ENCODE measurements at regions not wholly inside any gene's neighbourhood (a gene's known extent, or its start where the extent isn't known, plus 50 kb on each side); places are given as distances from the start of the nearest gene placed in this dataset.

GRCh38 chr3:29226706-29227105 is 54.2 kb upstream of the RBMS3 start:
- H3K27ac Mint-ChIP-seq = no peak overlapping the region
- DNase-seq (no peak), ATAC-seq (ENCODE audit: poor library complexity) (no peak)
- no peak overlapping the region for H3K4me3 Mint-ChIP-seq
- H3K27me3 Mint-ChIP-seq = no peaks in the 10 kb centered on the region
- Histone ChIP-seq H3K4me1 (ENCODE audit: insufficient read depth, low read length) (no peaks in the 10 kb centered on the region), H3K9me3 (ENCODE audit: control insufficient read depth in 1 of 2, insufficient read depth in 1 of 2, low read length in 2 of 2) (no peaks in the 10 kb centered on the region), H3K36me3 (ENCODE audit: insufficient read depth, low read length) (no peaks in the 10 kb centered on the region), H3K27ac (ENCODE audit: low read depth in 1 of 2, low read length in 2 of 2) (no peak overlapping the region), H3K4me3 (ENCODE audit: low read length) (no peak overlapping the region), H3K27me3 (ENCODE audit: control insufficient read depth in 1 of 2, insufficient read depth in 2 of 2, low read length in 2 of 2) (no peaks in the 10 kb centered on the region)
- CTCF ChIA-PET = no interaction called here
- no peaks in the 10 kb centered on the region for H3K36me3 Mint-ChIP-seq (ENCODE audit: low read depth)
- no peak for TF ChIP-seq CTCF (IDR thresholded peaks at IDR 0.05)
- H3K4me1 Mint-ChIP-seq (ENCODE audit: low read depth) = no peaks in the 10 kb centered on the region
- peaks cover 4% of the 10 kb centered on the region for H3K9me3 Mint-ChIP-seq
- POLR2A ChIA-PET = no interaction called here
- intact Hi-C loops (cut with DNase I, micrococcal nuclease) = no loop called here

DNA sequence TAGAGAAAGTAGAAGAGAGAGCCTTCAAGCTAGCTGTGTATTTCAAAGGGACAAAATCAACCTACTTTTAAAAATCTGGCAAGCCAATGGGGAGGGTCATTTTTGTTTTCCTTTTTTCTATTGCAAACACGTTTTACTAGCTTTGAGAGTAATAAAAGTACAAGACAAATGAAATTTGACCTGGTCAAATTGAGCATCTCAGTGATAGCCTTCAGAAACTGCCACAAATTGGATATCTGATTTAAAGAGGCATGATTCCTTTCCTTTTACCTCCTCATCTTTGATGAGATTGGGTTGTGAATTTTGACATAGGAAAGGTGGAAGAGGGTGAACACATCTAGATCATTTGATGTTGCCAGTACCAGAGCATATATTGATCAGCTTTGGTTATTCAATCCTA is 53.6 kb upstream of the RBMS3 start:
- Mint-ChIP-seq H3K4me3 (no peak overlapping the region), H3K27ac (no peak overlapping the region), H3K4me1 (ENCODE audit: low read depth) (no peaks in the 10 kb centered on the region), H3K27me3 (no peaks in the 10 kb centered on the region), H3K36me3 (ENCODE audit: low read depth) (no peaks in the 10 kb centered on the region), H3K9me3 (peaks cover 5% of the 10 kb centered on the region)
- DNase-seq (no peak), ATAC-seq (ENCODE audit: poor library complexity) (no peak)
- H3K27me3 ChIP-seq (ENCODE audit: control insufficient read depth in 1 of 2, insufficient read depth in 2 of 2, low read length in 2 of 2) = no peaks in the 10 kb centered on the region
- H3K36me3 ChIP-seq (ENCODE audit: insufficient read depth, low read length) = no peaks in the 10 kb centered on the region
- no peak for TF ChIP-seq CTCF (IDR thresholded peaks at IDR 0.05)
- no peak overlapping the region for H3K27ac ChIP-seq (ENCODE audit: low read depth in 1 of 2, low read length in 2 of 2)
- ChIA-PET CTCF (no interaction called here), POLR2A (no interaction called here)
- no peaks in the 10 kb centered on the region for H3K4me1 ChIP-seq (ENCODE audit: insufficient read depth, low read length)
- intact Hi-C loops (cut with DNase I, micrococcal nuclease) = no loop called here
- no peak overlapping the region for H3K4me3 ChIP-seq (ENCODE audit: low read length)
- no peaks in the 10 kb centered on the region for H3K9me3 ChIP-seq (ENCODE audit: control insufficient read depth in 1 of 2, insufficient read depth in 1 of 2, low read length in 2 of 2)
